Esophagus squamous epithelium (tissue), 4 donors: ENCODE measurements at regions not wholly inside any gene's neighbourhood (a gene's known extent, or its start where the extent isn't known, plus 50 kb on each side); places are given as distances from the start of the nearest gene placed in this dataset.

Experiments
- small RNA-seq, 4 donors: library from RNA; depleted of rRNA; stranded (forward); fragments of <200 nt; gene quantifications; one replicate each; pipeline ENCODE3, GENCODE V24; 2016

Small RNAs in the stretch of these regions (small RNA-seq; reads per million reads assigned to genes)
- gene AC023141.11 = 0 reads per million in 4 donors
- 0 reads per million in 4 donors for gene AC023141.12
- gene AC023141.8 = 0 reads per million in 4 donors
